Lower lobe of right lung (tissue), 2 donors: ENCODE measurements at regions not wholly inside any gene's neighbourhood (a gene's known extent, or its start where the extent isn't known, plus 50 kb on each side); places are given as distances from the start of the nearest gene placed in this dataset.
A peak's percentile ranks its signal among the peaks of the same experiment; 100 is the strongest.
"Not testable (repeated sequence)": the region's sequence is repeated elsewhere in the genome, so short reads cannot be mapped to it uniquely, and the experiment has no call there.

Experiments
- ATAC-seq, 2 donors: fragments of 200-7000 bp; cut with Tn5 transposase; one replicate each; pipeline ENCODE4 v1.9.1; 2020 to 2022; ENCODE audit warnings: mild to moderate bottlenecking in 2 of 2, moderate library complexity in 2 of 2
- DNase-seq: peaks from one replicate; pipeline ENCODE4 v3.0.0-alpha.2; 2020
- H3K27ac ChIP-seq: fragments of 200-600 bp; one replicate; pipeline ENCODE4 v1.8.0; 2022
- H3K27me3 ChIP-seq: fragments of 200-600 bp; one replicate; pipeline ENCODE4 v1.8.0; 2022; ENCODE audit warnings: low read depth
- H3K36me3 ChIP-seq: fragments of 200-600 bp; one replicate; pipeline ENCODE4 v1.8.0; 2022; ENCODE audit warnings: mild to moderate bottlenecking
- H3K4me1 ChIP-seq: fragments of 200-600 bp; one replicate; pipeline ENCODE4 v1.8.0; 2022
- H3K4me3 ChIP-seq: fragments of 200-600 bp; one replicate; pipeline ENCODE4 v1.8.0; 2022; ENCODE audit warnings: mild to moderate bottlenecking
- H3K9me3 ChIP-seq: fragments of 200-600 bp; one replicate; pipeline ENCODE4 v1.8.0; 2022
- intact Hi-C: fragments of 100-400 bp; cut with DNase I; formaldehyde crosslinking; loops from one replicate; pipeline ENCODE4 v1.11.0; 2022
- TF ChIP-seq, protein P1 (sequence below): fragments of 200-600 bp; IDR thresholded peaks from one replicate; pipeline ENCODE4 v1.8.0; 2022; ENCODE audit warnings: antibody characterized with exemption, mild to moderate bottlenecking
- donor health status: DM: no; HTN: yes; CAD: no; lungs with severe emphysema.

GRCh38 chr22:18731075-18731666, 119.5 kb upstream of the RIMBP3 start:
- no peaks in the 10 kb centered on the region for H3K36me3 ChIP-seq
- TF ChIP-seq, protein P1, sequence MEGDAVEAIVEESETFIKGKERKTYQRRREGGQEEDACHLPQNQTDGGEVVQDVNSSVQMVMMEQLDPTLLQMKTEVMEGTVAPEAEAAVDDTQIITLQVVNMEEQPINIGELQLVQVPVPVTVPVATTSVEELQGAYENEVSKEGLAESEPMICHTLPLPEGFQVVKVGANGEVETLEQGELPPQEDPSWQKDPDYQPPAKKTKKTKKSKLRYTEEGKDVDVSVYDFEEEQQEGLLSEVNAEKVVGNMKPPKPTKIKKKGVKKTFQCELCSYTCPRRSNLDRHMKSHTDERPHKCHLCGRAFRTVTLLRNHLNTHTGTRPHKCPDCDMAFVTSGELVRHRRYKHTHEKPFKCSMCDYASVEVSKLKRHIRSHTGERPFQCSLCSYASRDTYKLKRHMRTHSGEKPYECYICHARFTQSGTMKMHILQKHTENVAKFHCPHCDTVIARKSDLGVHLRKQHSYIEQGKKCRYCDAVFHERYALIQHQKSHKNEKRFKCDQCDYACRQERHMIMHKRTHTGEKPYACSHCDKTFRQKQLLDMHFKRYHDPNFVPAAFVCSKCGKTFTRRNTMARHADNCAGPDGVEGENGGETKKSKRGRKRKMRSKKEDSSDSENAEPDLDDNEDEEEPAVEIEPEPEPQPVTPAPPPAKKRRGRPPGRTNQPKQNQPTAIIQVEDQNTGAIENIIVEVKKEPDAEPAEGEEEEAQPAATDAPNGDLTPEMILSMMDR: no peak
- no peaks in the 10 kb centered on the region for H3K27me3 ChIP-seq
- no peak overlapping the region for H3K4me3 ChIP-seq
- no peaks in the 10 kb centered on the region for H3K9me3 ChIP-seq
- no peak for ATAC-seq
- DNase-seq: no peak
- intact Hi-C loops: no loop called here
- no peak overlapping the region for H3K27ac ChIP-seq
- H3K4me1 ChIP-seq: no peaks in the 10 kb centered on the region

DNA sequence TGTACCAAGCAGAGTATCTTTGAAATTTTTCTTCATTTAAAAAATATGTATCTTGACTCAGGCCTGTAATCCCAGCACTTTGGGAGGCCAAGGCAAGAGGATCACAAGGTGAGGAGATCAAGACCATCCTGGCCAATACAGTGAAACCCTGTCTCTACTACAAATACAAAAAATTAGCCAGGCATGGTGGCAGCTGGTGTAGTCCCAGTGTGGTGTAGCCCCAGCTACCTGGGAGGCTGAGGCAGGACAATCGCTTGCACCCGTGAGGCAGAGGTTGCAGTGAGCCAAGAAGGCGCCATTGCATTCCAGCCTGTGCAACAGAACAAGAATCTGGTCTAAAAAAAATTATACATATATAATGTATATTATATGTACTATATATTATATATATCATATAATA, 118.7 kb upstream of the RIMBP3 start:
- H3K9me3 ChIP-seq, H3K36me3 ChIP-seq, H3K27ac ChIP-seq, H3K4me3 ChIP-seq, intact Hi-C loops, H3K27me3 ChIP-seq, H3K4me1 ChIP-seq: not testable (repeated sequence)
- peak; percentile 93 for DNase-seq
- peak in 1 of 2 donors; percentile 93 for ATAC-seq
